ENCODE measurements at regions not wholly inside any gene's neighbourhood (a gene's known extent, or its start where the extent isn't known, plus 50 kb on each side); places are given as distances from the start of the nearest gene placed in this dataset.

DNA sequence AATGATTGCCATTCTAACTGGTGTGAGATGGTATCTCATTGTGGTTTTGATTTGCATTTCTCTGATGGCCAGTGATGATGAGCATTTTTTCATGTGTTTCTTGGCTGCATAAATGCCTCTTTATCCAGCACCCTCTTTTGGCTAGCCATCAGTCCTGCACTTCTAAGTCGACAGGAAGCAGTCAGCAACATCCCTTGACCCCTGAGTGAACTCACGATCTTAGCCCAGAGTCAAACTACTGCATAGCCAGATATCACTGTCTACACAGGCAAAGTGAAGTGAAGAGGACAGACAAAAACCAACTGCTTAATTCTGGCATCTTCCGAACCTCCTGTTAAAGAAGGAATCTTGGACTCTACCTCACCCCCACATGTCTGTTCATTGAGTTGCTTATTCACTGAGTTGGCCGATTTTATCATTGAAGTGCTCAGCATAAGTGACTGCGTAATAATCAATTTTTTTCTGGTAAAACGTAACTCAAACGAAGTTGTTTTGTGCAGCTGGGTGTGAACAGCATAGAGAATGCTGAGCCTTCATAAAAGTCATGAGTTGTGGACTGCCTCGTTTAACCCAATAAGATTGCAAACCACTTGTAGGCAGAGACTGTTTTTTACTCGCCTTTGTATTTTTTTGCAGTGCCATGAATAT, 304.2 kb downstream of the COG6 start:
- intact Hi-C loops (cut with micrococcal nuclease) = loop anchor here (5.0 kb wide), 3 partner anchors 228 to 708 kb away; partner anchors contain the start of gene FOXO1 (in 1 of the 2)
- CTCF ChIA-PET = interaction anchor here (1.6 kb wide), 1 partner anchor 17 kb away, joined by 4 read pairs; no protein-coding TSS in a partner anchor
- POLR2A ChIA-PET = no interaction called here
- H3K36me3 Mint-ChIP-seq = peaks cover 0 to 6% (median 0%) of the 10 kb centered on the region in 5 donors
- H3K4me1 Mint-ChIP-seq = peaks cover 27 to 47% (median 38%) of the 10 kb centered on the region in 7 donors
- no peaks in the 10 kb centered on the region for H3K9me3 Mint-ChIP-seq
- DNase-seq (no peak), ATAC-seq (no peak)
- Histone ChIP-seq H3K36me3 (ENCODE audit: control insufficient read depth in 2 of 3, insufficient read depth in 3 of 3, low read length in 3 of 3) (no peaks in the 10 kb centered on the region), H3K27ac (ENCODE audit: low read depth, low read length) (no peak overlapping the region), H3K27me3 (ENCODE audit: control insufficient read depth in 2 of 2, insufficient read depth in 2 of 2, low read length in 2 of 2) (no peaks in the 10 kb centered on the region), H3K4me1 (ENCODE audit: control insufficient read depth in 2 of 2, insufficient read depth in 2 of 2, low read length in 2 of 2) (peaks cover 0 to 9% of the 10 kb centered on the region in 2 donors), H3K4me3 (ENCODE audit: low read length) (no peak overlapping the region), H3K9me3 (ENCODE audit: control insufficient read depth in 2 of 3, low read length in 3 of 3) (no peaks in the 10 kb centered on the region)
- peak overlapping the region in 6 of 10 donors; percentile 11 to 46 (median 22) for H3K4me3 Mint-ChIP-seq
- no peaks in the 10 kb centered on the region for H3K27me3 Mint-ChIP-seq
- peak overlapping the region in 1 of 9 donors; percentile 44 for H3K27ac Mint-ChIP-seq

- intact Hi-C loops (cut with micrococcal nuclease) = no loop called here
- Histone ChIP-seq H3K9me3 (ENCODE audit: control insufficient read depth in 2 of 3, low read length in 3 of 3) (no peaks in the 10 kb centered on the region), H3K36me3 (ENCODE audit: control insufficient read depth in 2 of 3, insufficient read depth in 3 of 3, low read length in 3 of 3) (no peaks in the 10 kb centered on the region), H3K4me3 (ENCODE audit: low read length) (no peak overlapping the region), H3K27me3 (ENCODE audit: control insufficient read depth in 2 of 2, insufficient read depth in 2 of 2, low read length in 2 of 2) (no peaks in the 10 kb centered on the region), H3K27ac (ENCODE audit: low read depth, low read length) (no peak overlapping the region), H3K4me1 (ENCODE audit: control insufficient read depth in 2 of 2, insufficient read depth in 2 of 2, low read length in 2 of 2) (peaks cover 0 to 9% of the 10 kb centered on the region in 2 donors)
- peaks cover 0 to 6% (median 0%) of the 10 kb centered on the region in 5 donors for H3K36me3 Mint-ChIP-seq
- peak overlapping the region in 1 of 10 donors; percentile 46 for H3K4me3 Mint-ChIP-seq
- POLR2A ChIA-PET = no interaction called here
- DNase-seq (no peak), ATAC-seq (no peak)
- H3K9me3 Mint-ChIP-seq = no peaks in the 10 kb centered on the region
- H3K4me1 Mint-ChIP-seq = peaks cover 27 to 44% (median 38%) of the 10 kb centered on the region in 7 donors
- peaks cover 0 to 1% (median 0%) of the 10 kb centered on the region in 5 donors for H3K27me3 Mint-ChIP-seq
- CTCF ChIA-PET = interaction anchor here (1.6 kb wide), 1 partner anchor 18 kb away, joined by 4 read pairs; no protein-coding TSS in a partner anchor
- peak overlapping the region in 1 of 9 donors; percentile 5 for H3K27ac Mint-ChIP-seq
Observed at GRCh38 chr13:39960191-39960590, 304.7 kb downstream of the COG6 start.

DNA sequence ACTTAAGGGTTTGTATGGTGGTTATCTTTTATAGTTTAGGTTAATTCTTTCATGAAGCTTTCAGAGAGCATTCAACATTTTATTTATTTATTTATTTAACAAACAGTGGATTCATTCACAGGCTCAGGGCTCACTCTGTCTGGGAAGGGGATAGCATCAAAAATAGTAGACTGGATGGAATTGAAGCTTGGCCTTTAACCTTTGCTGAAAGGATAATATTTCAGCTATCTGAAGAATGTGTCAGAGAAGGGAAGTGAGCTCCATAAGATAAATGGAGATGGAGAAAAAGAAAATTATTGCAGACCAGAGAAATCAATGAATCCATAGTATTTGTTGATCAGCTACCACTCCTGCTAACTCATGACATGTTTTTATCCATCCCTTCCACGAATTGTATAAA, 305.6 kb downstream of the COG6 start:
- POLR2A ChIA-PET = interaction anchor here (1.4 kb wide), 1 partner anchor 8 kb away, joined by 3 read pairs; no protein-coding TSS in a partner anchor
- H3K4me3 Mint-ChIP-seq = no peak overlapping the region
- DNase-seq (no peak), ATAC-seq (no peak)
- Histone ChIP-seq H3K27ac (ENCODE audit: low read depth, low read length) (no peak overlapping the region), H3K4me3 (ENCODE audit: low read length) (no peak overlapping the region), H3K36me3 (ENCODE audit: control insufficient read depth in 2 of 3, insufficient read depth in 3 of 3, low read length in 3 of 3) (no peaks in the 10 kb centered on the region), H3K9me3 (ENCODE audit: control insufficient read depth in 2 of 3, low read length in 3 of 3) (no peaks in the 10 kb centered on the region), H3K27me3 (ENCODE audit: control insufficient read depth in 2 of 2, insufficient read depth in 2 of 2, low read length in 2 of 2) (no peaks in the 10 kb centered on the region), H3K4me1 (ENCODE audit: control insufficient read depth in 2 of 2, insufficient read depth in 2 of 2, low read length in 2 of 2) (peaks cover 0 to 9% of the 10 kb centered on the region in 2 donors)
- H3K27me3 Mint-ChIP-seq = peaks cover 0 to 4% (median 0%) of the 10 kb centered on the region in 5 donors
- intact Hi-C loops (cut with micrococcal nuclease) = no loop called here
- H3K27ac Mint-ChIP-seq = no peak overlapping the region
- H3K4me1 Mint-ChIP-seq = peaks cover 21 to 38% (median 31%) of the 10 kb centered on the region in 7 donors
- CTCF ChIA-PET = interaction anchor here (0.7 to 1.6 kb wide), 2 partner anchors 18 to 20 kb away, joined by 3 to 4 read pairs; no protein-coding TSS in a partner anchor
- peaks cover 0 to 6% (median 0%) of the 10 kb centered on the region in 5 donors for H3K36me3 Mint-ChIP-seq
- H3K9me3 Mint-ChIP-seq = no peaks in the 10 kb centered on the region

DNA sequence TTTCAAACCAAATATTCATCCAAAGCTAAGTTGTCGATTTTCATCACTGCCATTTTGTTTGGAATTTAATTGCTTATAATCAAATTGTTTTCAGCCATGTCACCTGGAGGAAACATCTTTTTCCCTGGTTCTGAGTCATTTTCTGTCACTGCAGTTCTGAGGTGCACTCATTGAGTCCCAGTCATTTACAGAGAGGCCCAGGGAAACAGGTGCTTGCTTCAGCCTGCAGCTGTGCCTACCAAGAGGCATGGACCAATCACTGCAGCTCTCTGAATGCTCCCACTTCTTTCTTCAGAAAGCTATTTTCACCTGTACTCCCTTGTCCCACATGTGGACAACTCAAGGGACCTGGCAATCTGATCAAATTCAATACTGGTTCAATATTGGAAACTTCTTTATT, 308.1 kb downstream of the COG6 start:
- Mint-ChIP-seq H3K4me1 (peaks cover 0 to 16% (median 5%) of the 10 kb centered on the region in 7 donors), H3K27me3 (peaks cover 0 to 14% (median 2%) of the 10 kb centered on the region in 5 donors), H3K4me3 (no peak overlapping the region), H3K9me3 (peaks cover 0 to 5% (median 0%) of the 10 kb centered on the region in 11 donors), H3K36me3 (peaks cover 0 to 5% (median 0%) of the 10 kb centered on the region in 5 donors), H3K27ac (no peak overlapping the region)
- no peak overlapping the region for H3K4me3 ChIP-seq (ENCODE audit: low read length)
- H3K36me3 ChIP-seq (ENCODE audit: control insufficient read depth in 2 of 3, insufficient read depth in 3 of 3, low read length in 3 of 3) = no peaks in the 10 kb centered on the region
- DNase-seq (no peak), ATAC-seq (no peak)
- POLR2A ChIA-PET = no interaction called here
- no peaks in the 10 kb centered on the region for H3K4me1 ChIP-seq (ENCODE audit: control insufficient read depth in 2 of 2, insufficient read depth in 2 of 2, low read length in 2 of 2)
- no peaks in the 10 kb centered on the region for H3K9me3 ChIP-seq (ENCODE audit: control insufficient read depth in 2 of 3, low read length in 3 of 3)
- H3K27me3 ChIP-seq (ENCODE audit: control insufficient read depth in 2 of 2, insufficient read depth in 2 of 2, low read length in 2 of 2) = no peaks in the 10 kb centered on the region
- no peak overlapping the region for H3K27ac ChIP-seq (ENCODE audit: low read depth, low read length)
- CTCF ChIA-PET = interaction anchor here (0.5 kb wide), 1 partner anchor 705 kb away, joined by 3 read pairs; no protein-coding TSS in a partner anchor
- intact Hi-C loops (cut with micrococcal nuclease) = no loop called here

DNA sequence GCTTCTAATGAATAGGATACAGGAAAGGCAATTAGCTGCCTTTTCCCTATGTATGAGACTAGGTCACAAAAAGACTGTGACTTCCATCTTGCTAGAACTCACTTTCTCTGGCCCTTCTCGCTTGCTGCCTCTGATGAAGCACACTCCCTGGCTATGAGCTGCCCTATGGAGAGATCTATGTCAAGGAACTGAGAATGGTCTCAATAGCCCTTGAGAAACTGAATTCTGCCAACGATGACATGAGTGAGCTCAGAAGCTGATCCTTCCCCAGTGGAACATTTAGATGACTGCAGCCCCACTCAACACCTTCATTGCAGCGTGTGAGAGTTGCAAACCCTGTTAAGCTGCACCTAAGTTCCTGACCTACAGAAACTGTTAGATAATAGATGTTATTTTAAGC, 309.8 kb downstream of the COG6 start:
- intact Hi-C loops (cut with micrococcal nuclease) = no loop called here
- Histone ChIP-seq H3K4me3 (ENCODE audit: low read length) (no peak overlapping the region), H3K36me3 (ENCODE audit: control insufficient read depth in 2 of 3, insufficient read depth in 3 of 3, low read length in 3 of 3) (no peaks in the 10 kb centered on the region), H3K4me1 (ENCODE audit: control insufficient read depth in 2 of 2, insufficient read depth in 2 of 2, low read length in 2 of 2) (no peaks in the 10 kb centered on the region), H3K27ac (ENCODE audit: low read depth, low read length) (no peak overlapping the region), H3K9me3 (ENCODE audit: control insufficient read depth in 2 of 3, low read length in 3 of 3) (no peaks in the 10 kb centered on the region), H3K27me3 (ENCODE audit: control insufficient read depth in 2 of 2, insufficient read depth in 2 of 2, low read length in 2 of 2) (no peaks in the 10 kb centered on the region)
- peaks cover 0 to 16% (median 2%) of the 10 kb centered on the region in 5 donors for H3K27me3 Mint-ChIP-seq
- H3K27ac Mint-ChIP-seq = no peak overlapping the region
- H3K36me3 Mint-ChIP-seq = peaks cover 0 to 5% (median 0%) of the 10 kb centered on the region in 5 donors
- DNase-seq (no peak), ATAC-seq (no peak)
- POLR2A ChIA-PET = no interaction called here
- CTCF ChIA-PET = no interaction called here
- H3K9me3 Mint-ChIP-seq = peaks cover 0 to 7% (median 0%) of the 10 kb centered on the region in 11 donors
- no peak overlapping the region for H3K4me3 Mint-ChIP-seq
- H3K4me1 Mint-ChIP-seq = peaks cover 0 to 7% (median 0%) of the 10 kb centered on the region in 7 donors

- peaks cover 0 to 7% (median 0%) of the 10 kb centered on the region in 11 donors for H3K9me3 Mint-ChIP-seq
- peaks cover 0 to 5% (median 0%) of the 10 kb centered on the region in 5 donors for H3K36me3 Mint-ChIP-seq
- intact Hi-C loops (cut with micrococcal nuclease) = no loop called here
- ChIA-PET POLR2A (interaction anchor here (1.8 kb wide), 1 partner anchor 14 kb away, joined by 5 read pairs; no protein-coding TSS in a partner anchor), CTCF (no interaction called here)
- Histone ChIP-seq H3K4me1 (ENCODE audit: control insufficient read depth in 2 of 2, insufficient read depth in 2 of 2, low read length in 2 of 2) (no peaks in the 10 kb centered on the region), H3K27me3 (ENCODE audit: control insufficient read depth in 2 of 2, insufficient read depth in 2 of 2, low read length in 2 of 2) (no peaks in the 10 kb centered on the region), H3K36me3 (ENCODE audit: control insufficient read depth in 2 of 3, insufficient read depth in 3 of 3, low read length in 3 of 3) (no peaks in the 10 kb centered on the region), H3K9me3 (ENCODE audit: control insufficient read depth in 2 of 3, low read length in 3 of 3) (no peaks in the 10 kb centered on the region), H3K27ac (ENCODE audit: low read depth, low read length) (no peak overlapping the region), H3K4me3 (ENCODE audit: low read length) (no peak overlapping the region)
- no peak for ATAC-seq
- peaks cover 0 to 9% (median 0%) of the 10 kb centered on the region in 7 donors for H3K4me1 Mint-ChIP-seq
- H3K27me3 Mint-ChIP-seq = peaks cover 0 to 16% (median 2%) of the 10 kb centered on the region in 5 donors
- DNase-seq = no peak
- H3K4me3 Mint-ChIP-seq = no peak overlapping the region
- peak overlapping the region in 1 of 9 donors; percentile 18 for H3K27ac Mint-ChIP-seq
Observed at GRCh38 chr13:39967199-39967959, 311.9 kb downstream of the COG6 start.

Data from naive thymus-derived CD4-positive, alpha-beta T cell (primary cell).